ENCODE measurements at regions not wholly inside any gene's neighbourhood (a gene's known extent, or its start where the extent isn't known, plus 50 kb on each side); places are given as distances from the start of the nearest gene placed in this dataset.

GRCh38 chr20:22080985-22081384, 375.5 kb downstream of the PAX1 start:
- TF ChIP-seq POLR2A (IDR thresholded peaks at IDR 0.05), result no peak
- TF ChIP-seq CTCF (IDR thresholded peaks at IDR 0.05), result no peak
